ENCODE measurements at regions not wholly inside any gene's neighbourhood (a gene's known extent, or its start where the extent isn't known, plus 50 kb on each side); places are given as distances from the start of the nearest gene placed in this dataset.

- Histone ChIP-seq H3K4me2 (no peak overlapping the region), H3K4me3 (no peak overlapping the region), H3K4me1 (peaks cover 30% of the 10 kb centered on the region), H3K27ac (peak overlapping the region in 1 of 2 experiments; percentile 33; a peak in 1 of 6 replicates), H3K9me3 (no peaks in the 10 kb centered on the region)
- CTCF ChIA-PET = no interaction called here
- 43% methylated on average over 2 of the region's 2 CpGs for WGBS (ENCODE audit: missing lambda C conversion rate)
- ATAC-seq (no peak), FAIRE-seq (no peak), DNase-seq (ENCODE audit: low read depth in 1 of 2, low spot score in 1 of 2) (peak in 1 of 2 experiments; percentile 23)
- POLR2A ChIA-PET = no interaction called here
- 0 out of 5 replicates have a peak, but pooled peaks of 1 of the 2 experiments have one; percentile 7 for TF ChIP-seq RAD21 (conservative IDR thresholded peaks at IDR 0.05 in 1 of 2, IDR thresholded peaks at IDR 0.05 in 1 of 2)
- no peak for TF ChIP-seq EHMT2 (IDR thresholded peaks at IDR 0.05; ENCODE audit: low read depth)
- no peak for TF ChIP-seq CHD4 (IDR thresholded peaks at IDR 0.05; ENCODE audit: borderline replicate concordance)
- no peak for TF ChIP-seq CBX2 (IDR thresholded peaks at IDR 0.05; ENCODE audit: borderline replicate concordance, low read depth)
These were observed 162.9 kb downstream of the PLPP3 start for GRCh38 chr1:56416495-56416894.

- no peak for TF ChIP-seq FOXS1 (CRISPR knock-in tag; IDR thresholded peaks at IDR 0.05)
- TF ChIP-seq RAD21 (conservative IDR thresholded peaks at IDR 0.05 in 1 of 2, IDR thresholded peaks at IDR 0.05 in 1 of 2) = no peak
- TF ChIP-seq MAX (IDR thresholded peaks at IDR 0.05) = no peak
- no peak for TF ChIP-seq BCL3 (IDR thresholded peaks at IDR 0.05)
- no peak for TF ChIP-seq PHF8 (IDR thresholded peaks at IDR 0.05; ENCODE audit: borderline replicate concordance, low read depth)
- no peak for TF ChIP-seq ELK1 (IDR thresholded peaks at IDR 0.05; ENCODE audit: low read depth, low read length)
- no peak for TF ChIP-seq RARB (CRISPR knock-in tag; IDR thresholded peaks at IDR 0.05)
- no peak for TF ChIP-seq RCOR1 (IDR thresholded peaks at IDR 0.05; ENCODE audit: low read depth, low read length)
- TF ChIP-seq POLR2A (IDR thresholded peaks at IDR 0.05; ENCODE audit: low read length) = no peak
- no peak for TF ChIP-seq EHF (CRISPR knock-in tag; IDR thresholded peaks at IDR 0.05)
- no peak for TF ChIP-seq ZSCAN20 (CRISPR knock-in tag; IDR thresholded peaks at IDR 0.05)
- no peak for TF ChIP-seq NFE2L2 (conservative IDR thresholded peaks at IDR 0.05; ENCODE audit: low read length)
- H3K4me2 ChIP-seq = peak overlapping the region; percentile 56; the same call in 2 of the 3 replicates
These were observed 163.6 kb downstream of the PLPP3 start for GRCh38 chr1:56415720-56416119.

GRCh38 chr1:56415258-56415657 is 164.1 kb downstream of the PLPP3 start:
- ChIA-PET CTCF (no interaction called here), POLR2A (no interaction called here)
- no peak for FAIRE-seq
- no peak for DNase-seq (ENCODE audit: low read depth in 1 of 2, low spot score in 1 of 2)
- WGBS (ENCODE audit: missing lambda C conversion rate) = 38% methylated on average over 3 of the region's 3 CpGs
- H3K9me3 ChIP-seq = no peaks in the 10 kb centered on the region
- peak overlapping the region; percentile 56 for H3K4me2 ChIP-seq
- H3K4me3 ChIP-seq = no peak overlapping the region
- ATAC-seq = peak; percentile 25 to 37; a peak in 4 of 6 replicates
- peaks cover 30% of the 10 kb centered on the region for H3K4me1 ChIP-seq
- no peak for TF ChIP-seq CBX8 (IDR thresholded peaks at IDR 0.05)
- TF ChIP-seq SMC3 (IDR thresholded peaks at IDR 0.05) = no peak
- TF ChIP-seq HOXB13 (CRISPR knock-in tag; IDR thresholded peaks at IDR 0.05; ENCODE audit: low read depth) = no peak
- no peak for TF ChIP-seq RARB (CRISPR knock-in tag; IDR thresholded peaks at IDR 0.05)
- no peak for TF ChIP-seq FOSL2 (IDR thresholded peaks at IDR 0.05)
- TF ChIP-seq FOSL2 (CRISPR knock-in tag; IDR thresholded peaks at IDR 0.05) = no peak
- no peak for TF ChIP-seq REST (IDR thresholded peaks at IDR 0.05)
- no peak for TF ChIP-seq KDM1A (IDR thresholded peaks at IDR 0.05; ENCODE audit: low read depth)
- TF ChIP-seq PBX3 (IDR thresholded peaks at IDR 0.05) = no peak
- TF ChIP-seq MYC (IDR thresholded peaks at IDR 0.05; ENCODE audit: borderline replicate concordance, low read length) = no peak
- no peak for TF ChIP-seq ESRRA (IDR thresholded peaks at IDR 0.05; ENCODE audit: borderline replicate concordance, low read length)
- no peak for TF ChIP-seq NR3C1 (IDR thresholded peaks at IDR 0.05)
- TF ChIP-seq JUN (IDR thresholded peaks at IDR 0.05) = no peak
- TF ChIP-seq ZSCAN20 (CRISPR knock-in tag; IDR thresholded peaks at IDR 0.05) = no peak
- TF ChIP-seq POLR2A (IDR thresholded peaks at IDR 0.05; ENCODE audit: low read length) = no peak
- peak overlapping the region; percentile 60 to 65 for H3K27ac ChIP-seq

More at GRCh38 chr1:56415720-56416119, 163.6 kb downstream of the PLPP3 start:
- H3K4me1 ChIP-seq = peaks cover 30% of the 10 kb centered on the region
- ATAC-seq = no peak
- WGBS (ENCODE audit: missing lambda C conversion rate) = 90% methylated on average over 4 of the region's 4 CpGs
- FAIRE-seq = no peak
- no peak overlapping the region for H3K4me3 ChIP-seq
- POLR2A ChIA-PET = no interaction called here
- CTCF ChIA-PET = no interaction called here
- H3K9me3 ChIP-seq = no peaks in the 10 kb centered on the region
- peak overlapping the region; percentile 60 to 65; a peak in 5 of 6 replicates for H3K27ac ChIP-seq
- DNase-seq (ENCODE audit: low read depth in 1 of 2, low spot score in 1 of 2) = no peak
